ENCODE measurements at regions not wholly inside any gene's neighbourhood (a gene's known extent, or its start where the extent isn't known, plus 50 kb on each side); places are given as distances from the start of the nearest gene placed in this dataset.

DNA sequence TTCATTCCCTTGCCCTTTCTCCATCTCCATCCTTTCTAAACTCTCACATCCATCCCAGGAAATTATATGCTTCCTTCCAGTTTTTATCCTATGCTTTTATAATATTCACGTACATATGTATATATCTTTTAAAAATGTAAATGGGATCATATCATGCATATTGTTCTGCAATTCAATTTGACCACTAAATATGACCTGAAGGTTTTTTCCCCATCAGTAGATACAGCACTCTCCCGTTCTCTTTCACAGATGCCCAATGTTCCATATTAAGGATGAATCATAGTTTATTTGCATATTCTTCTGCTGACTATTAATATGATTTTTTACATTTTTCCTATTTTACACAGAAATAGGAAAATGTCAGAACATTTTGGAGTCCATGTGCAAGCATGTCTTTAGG is 213.3 kb upstream of the PARD3B start:
- DNase-seq, result no peak

GRCh38 chr2:204332706-204333105 is 212.6 kb upstream of the PARD3B start:
- no peak for DNase-seq

- DNase-seq, result no peak
Measured at GRCh38 chr2:204333861-204334260, 211.4 kb upstream of the PARD3B start.

GRCh38 chr2:204335451-204336058 is 209.7 kb upstream of the PARD3B start:
- no peak for DNase-seq

DNA sequence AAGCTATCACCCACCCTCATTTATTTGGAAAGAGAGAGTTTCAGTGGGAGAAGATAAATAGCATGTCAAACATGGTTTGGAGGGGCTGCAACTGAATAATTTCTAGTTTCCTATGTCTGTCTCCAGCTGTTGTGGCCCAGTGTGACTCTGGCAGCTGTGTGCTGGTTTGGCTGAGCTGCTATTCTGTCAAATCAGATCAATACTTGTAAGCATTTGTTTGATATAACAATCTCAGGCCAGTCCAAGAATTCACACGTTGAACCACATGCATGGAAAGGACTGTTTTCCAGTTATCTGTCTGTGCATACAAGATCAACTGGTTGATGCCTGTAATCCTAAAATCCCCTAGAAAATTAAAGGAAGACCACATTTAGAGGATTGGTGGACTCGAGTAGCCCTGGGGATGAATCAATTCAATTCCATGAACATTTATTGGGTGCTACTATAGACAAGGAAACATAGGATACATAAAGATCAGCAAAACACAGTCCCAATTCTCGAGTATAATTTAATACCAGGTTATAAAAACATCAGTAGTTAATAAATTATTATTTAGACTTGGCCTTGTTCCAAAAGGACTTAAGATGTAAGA is 209.0 kb upstream of the PARD3B start:
- no peak for DNase-seq

GRCh38 chr2:204337638-204338037 is 207.6 kb upstream of the PARD3B start:
- no peak for DNase-seq

DNA sequence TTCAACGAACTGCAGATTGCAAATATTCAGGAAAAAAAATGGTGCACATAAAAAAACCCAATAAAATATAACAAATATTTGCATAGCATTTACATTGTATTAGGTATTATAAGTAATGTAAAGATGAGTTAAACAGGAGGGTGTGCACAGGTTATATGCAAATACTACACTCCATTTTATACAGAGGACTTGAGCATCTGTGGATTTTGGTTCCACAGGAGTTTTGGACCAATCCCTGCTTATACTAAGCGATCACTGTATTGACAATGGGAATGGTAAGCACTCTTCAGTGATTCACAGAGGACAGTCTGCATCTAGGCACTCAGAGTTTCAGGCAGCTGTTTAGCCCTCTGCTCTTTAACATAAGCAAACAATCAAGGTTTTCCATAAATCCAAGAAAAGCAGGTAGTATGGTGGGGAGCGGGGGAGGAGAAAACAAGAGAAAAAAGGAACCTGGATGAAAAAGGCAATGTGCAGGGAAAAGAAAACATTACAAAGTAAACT is 206.0 kb upstream of the PARD3B start:
- DNase-seq, result no peak

DNA sequence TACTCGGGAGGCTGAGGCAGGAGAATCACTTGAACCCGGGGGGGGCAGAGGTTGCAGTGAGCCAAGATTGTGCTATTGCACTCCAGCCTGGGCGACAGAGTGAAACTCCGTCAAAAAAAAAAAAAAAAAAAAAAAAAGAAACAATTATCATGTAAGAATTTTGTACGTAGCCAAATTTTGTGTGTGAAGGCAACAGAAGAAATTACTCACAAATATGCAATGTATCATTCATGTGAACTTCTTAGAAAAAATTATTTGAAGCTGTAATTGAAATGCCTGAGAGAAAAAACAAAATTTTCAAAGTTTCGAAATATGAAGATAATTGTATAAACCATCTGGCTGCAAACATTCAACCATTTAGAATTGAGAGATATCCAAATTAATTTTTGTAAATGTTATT is 204.8 kb upstream of the PARD3B start:
- no peak for DNase-seq

GRCh38 chr2:204341887-204342276 is 203.4 kb upstream of the PARD3B start:
- no peak for DNase-seq

DNA sequence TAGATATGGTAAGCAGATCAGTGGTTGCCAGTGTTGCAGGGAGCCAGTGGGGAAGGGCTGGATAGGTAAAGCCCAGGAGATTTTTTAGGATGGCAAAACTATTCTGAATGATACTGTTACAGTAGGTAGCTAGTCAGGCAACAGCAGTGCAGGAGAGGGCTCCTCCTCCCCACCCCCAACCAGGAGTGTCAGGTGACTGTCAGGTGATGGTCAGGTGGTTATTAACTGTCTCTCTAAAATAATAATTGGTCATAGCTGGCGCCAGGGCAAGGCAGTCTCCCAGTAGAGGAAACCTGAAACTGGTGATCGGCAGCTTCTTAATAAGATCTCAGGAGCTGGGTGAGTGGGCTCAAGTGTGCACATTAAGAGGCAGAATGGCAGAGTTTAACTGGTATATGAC is 201.6 kb upstream of the PARD3B start:
- DNase-seq, result no peak

GRCh38 chr2:204344119-204344518 is 201.2 kb upstream of the PARD3B start:
- no peak for DNase-seq

DNA sequence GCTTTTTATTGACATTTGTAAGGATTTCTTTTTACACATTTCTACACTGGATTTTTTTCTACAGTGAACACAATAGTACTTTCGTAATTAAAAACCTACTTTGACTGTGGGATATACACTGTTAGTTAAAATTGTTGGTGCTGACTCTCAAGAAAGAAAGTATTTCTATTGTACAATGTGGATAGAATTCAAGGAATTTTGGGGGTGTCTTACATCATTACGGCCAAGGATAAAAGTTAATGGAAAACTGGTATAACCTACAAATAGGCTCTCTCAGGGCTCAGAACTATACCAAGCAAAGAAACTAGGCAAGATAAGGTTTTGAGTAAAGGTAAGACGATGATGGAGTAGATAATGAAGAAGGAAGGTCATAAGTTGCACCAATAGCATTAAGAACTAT is 198.4 kb upstream of the PARD3B start:
- no peak for DNase-seq

- DNase-seq, result no peak
Measured at GRCh38 chr2:204353823-204354222, 191.5 kb upstream of the PARD3B start.

DNA sequence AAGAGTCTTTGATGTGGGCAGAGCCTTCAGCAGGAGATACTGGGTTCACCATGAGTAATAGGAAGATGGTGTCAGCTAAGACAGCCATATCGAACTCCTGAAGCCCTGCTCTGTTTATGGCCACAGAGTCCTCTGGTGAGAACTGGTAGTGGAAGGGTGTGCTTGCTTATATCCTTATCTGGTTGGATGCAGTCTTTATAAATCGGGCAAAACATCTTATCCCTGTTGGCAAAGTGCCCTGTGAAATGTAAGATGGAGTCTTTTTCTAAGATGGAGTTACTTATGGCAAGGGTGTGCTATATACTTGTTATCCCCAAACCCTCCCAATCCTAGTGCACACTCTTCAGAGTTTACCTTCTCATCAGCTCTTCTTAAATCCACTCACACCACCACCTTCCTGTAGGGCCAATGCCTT is 190.8 kb upstream of the PARD3B start:
- no peak for DNase-seq

- no peak for DNase-seq
Measured at GRCh38 chr2:204355688-204356087, 189.6 kb upstream of the PARD3B start.

DNA sequence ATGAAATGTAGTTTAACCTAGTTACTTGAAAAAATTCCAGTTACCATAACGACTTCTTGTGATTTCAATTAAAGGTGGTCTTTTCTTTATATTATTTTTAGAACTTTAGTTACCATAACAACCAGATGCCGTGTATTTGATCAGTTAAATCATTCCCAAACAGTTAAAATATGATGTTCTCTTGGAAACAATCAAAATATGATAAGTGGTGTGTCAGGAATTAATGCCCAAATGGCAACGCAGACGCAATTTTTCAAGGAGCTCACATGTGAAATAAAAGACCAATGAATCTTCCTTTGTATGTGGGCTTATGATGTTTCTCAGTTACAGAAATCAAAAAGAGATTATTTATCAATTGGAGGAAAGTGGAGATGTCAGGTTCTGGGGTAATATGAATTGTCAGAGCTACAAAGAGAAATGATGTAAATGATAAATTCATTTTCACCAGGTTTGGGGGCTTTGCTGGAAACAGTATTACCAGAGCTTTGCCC is 189.1 kb upstream of the PARD3B start:
- DNase-seq, result no peak

GRCh38 chr2:204357286-204357685 is 188.0 kb upstream of the PARD3B start:
- DNase-seq, result no peak

- DNase-seq, result no peak
Measured at GRCh38 chr2:204359076-204359475, 186.2 kb upstream of the PARD3B start.

DNA sequence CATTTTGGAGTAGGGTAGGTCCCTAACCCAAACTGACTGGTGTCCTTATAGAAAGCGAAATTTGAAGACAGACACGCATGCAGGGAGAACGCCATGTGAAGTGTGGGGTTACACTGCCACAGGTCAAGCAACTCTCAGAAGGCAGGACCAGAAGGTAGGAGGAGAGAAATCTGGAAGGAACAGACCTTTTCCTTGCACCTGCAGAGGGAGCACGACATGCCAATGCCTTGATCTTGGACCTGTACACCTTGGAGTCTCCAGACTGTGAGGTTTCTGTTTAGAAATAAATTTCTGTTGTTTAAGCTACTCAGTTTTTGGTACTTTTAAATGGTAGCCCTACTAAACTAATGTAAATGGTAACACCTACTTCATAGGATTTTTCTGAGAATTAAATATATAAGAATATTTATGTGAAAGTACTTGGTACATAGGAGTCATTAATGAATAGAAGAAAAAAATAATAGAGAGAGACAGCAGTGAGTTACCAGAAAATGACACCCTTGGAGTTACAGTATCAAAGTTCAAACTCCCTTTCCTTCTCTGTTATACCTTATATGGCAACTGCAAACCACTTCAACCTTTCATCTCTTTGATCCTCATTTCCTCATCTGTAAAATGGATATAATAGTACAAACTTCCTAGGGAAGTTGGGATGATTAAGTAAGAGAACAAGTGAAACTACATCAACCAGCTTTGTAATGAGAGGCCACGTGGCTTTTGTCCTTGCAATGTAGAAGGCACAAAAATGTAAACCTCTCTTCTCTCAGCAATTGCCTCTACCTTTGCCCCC is 184.9 kb upstream of the PARD3B start:
- no peak for DNase-seq

DNA sequence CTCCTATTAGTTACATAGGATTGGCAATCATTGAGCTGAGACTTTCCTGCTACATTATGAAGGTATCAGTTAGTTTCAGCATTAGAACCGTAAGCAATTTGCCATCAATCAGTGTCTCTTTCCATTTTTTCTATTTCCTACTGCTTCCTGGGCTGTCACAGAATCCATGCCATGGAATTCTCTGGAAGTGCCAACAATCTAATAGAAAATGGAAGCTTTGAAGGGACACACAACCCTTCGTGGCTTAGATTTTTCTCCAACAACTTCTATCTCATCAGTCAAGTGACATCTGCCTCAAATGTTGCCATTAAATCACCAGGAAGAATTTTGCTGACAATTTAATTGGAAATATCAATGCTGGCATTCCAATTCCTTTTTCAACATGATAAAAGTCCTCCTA is 183.5 kb upstream of the PARD3B start:
- DNase-seq, result no peak

DNA sequence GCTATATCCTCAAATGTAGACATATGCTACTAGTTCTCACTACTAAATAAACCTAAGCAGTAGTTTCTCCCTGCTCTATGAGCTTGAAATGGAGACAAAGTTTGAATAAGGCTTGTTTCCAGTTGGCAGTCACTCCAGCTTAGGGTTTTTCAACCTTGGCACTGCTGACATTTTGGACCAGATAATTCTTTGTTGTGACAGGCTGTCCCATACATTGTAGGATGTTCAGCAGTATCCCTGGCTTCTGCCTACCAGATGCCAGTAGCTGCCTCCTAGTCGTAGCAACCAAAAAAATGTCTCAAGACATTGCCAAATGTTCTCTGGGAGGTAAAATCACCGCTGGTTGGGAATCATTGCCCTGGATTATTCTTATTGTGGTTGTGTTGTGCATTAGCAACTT is 182.7 kb upstream of the PARD3B start:
- DNase-seq, result no peak

- DNase-seq, result no peak
Measured at GRCh38 chr2:204363513-204363912, 181.8 kb upstream of the PARD3B start.

DNA sequence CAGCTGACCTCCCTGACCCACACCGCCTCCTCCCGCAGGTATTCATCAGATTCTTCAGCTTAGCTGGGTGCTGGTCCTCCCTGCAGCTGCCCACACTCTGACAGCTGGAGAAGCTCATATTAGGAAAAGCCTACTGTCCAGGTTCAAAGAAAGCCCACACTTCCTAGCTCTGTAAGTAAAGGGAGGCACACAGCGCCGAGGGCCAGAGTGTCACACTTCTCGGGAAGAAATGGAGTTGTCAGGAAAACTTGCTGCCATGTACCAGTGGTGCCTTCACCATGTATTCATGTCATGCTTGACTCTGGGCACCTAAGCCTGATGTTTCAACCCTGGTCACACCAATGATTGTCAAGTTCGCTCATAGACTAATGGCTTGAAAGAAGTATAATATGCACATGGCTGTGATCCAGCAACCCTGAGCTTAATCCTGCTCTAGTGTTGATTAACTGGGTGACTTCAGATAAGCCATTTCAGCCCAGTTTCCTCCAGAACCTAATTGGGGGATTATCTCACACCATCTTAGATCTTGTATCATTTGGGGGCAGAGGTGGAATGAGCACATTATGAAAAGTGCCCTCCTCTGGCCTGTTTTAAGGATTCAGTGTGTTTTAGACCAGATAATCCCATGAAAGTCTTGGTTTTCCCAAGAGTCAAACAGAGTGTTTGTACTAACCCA is 180.3 kb upstream of the PARD3B start:
- DNase-seq, result no peak
